Smooth muscle cell (in vitro differentiated cells): ENCODE measurements at regions not wholly inside any gene's neighbourhood (a gene's known extent, or its start where the extent isn't known, plus 50 kb on each side); places are given as distances from the start of the nearest gene placed in this dataset.

Source experiments
- DNase-seq: peaks from one replicate; lab custom pipeline; 2025; ENCODE audit not compliant: unreplicated experiment; lab: John Stamatoyannopoulos, UW
- H2AFZ ChIP-seq: fragments of 200-600 bp; sonication (generic); 2 replicates; pipeline ENCODE4 v1.6.0; 2016; ENCODE audit warnings: antibody characterized with exemption, low read depth, mild to moderate bottlenecking
- H3F3A ChIP-seq: fragments of 200-600 bp; sonication (generic); 2 replicates; pipeline ENCODE4 v1.6.0; 2017; ENCODE audit warnings: antibody characterized with exemption, low read depth
- H3K27ac ChIP-seq: fragments of 200-600 bp; sonication (generic); 2 replicates; pipeline ENCODE4 v1.5.1; 2016; ENCODE audit warnings: low read depth, mild to moderate bottlenecking
- H3K27me3 ChIP-seq: fragments of 200-600 bp; sonication (generic); 2 replicates; pipeline ENCODE4 v1.6.1; 2016; ENCODE audit warnings: low read depth, mild to moderate bottlenecking
- H3K36me3 ChIP-seq: fragments of 200-600 bp; sonication (generic); 2 replicates; pipeline ENCODE4 v1.5.1; 2016; ENCODE audit warnings: low read depth
- H3K4me1 ChIP-seq: fragments of 200-600 bp; sonication (generic); 2 replicates; pipeline ENCODE4 v1.5.1; 2016; ENCODE audit warnings: low read depth
- H3K4me2 ChIP-seq: fragments of 200-600 bp; sonication (generic); 2 replicates; pipeline ENCODE4 v1.6.0; 2016; ENCODE audit warnings: mild to moderate bottlenecking
- H3K4me3 ChIP-seq: fragments of 200-600 bp; sonication (generic); 2 replicates; pipeline ENCODE4 v1.5.1; 2016; ENCODE audit warnings: mild to moderate bottlenecking
- H3K79me2 ChIP-seq: fragments of 200-600 bp; sonication (generic); 2 replicates; pipeline ENCODE4 v1.6.0; 2016; ENCODE audit warnings: low read depth, mild to moderate bottlenecking
- H3K9ac ChIP-seq: fragments of 200-600 bp; sonication (generic); 2 replicates; pipeline ENCODE4 v1.6.0; 2016; ENCODE audit warnings: low read depth
- H3K9me3 ChIP-seq: fragments of 200-600 bp; sonication (generic); replicated peaks from 2 replicates; pipeline ENCODE4 v1.5.1; 2016; ENCODE audit warnings: low read depth
- H4K20me1 ChIP-seq: fragments of 200-600 bp; sonication (generic); 2 replicates; pipeline ENCODE4 v1.6.0; 2016; ENCODE audit warnings: low read depth
- WGBS: methylation state at CpG from one replicate; pipeline ENCODE4 v1.1.7; 2016; ENCODE audit warnings: low lambda C conversion rate; 5-methylcytosine and 5-hydroxymethylcytosine counted together
- TF ChIP-seq, protein P1 (sequence below): fragments of 200-600 bp; sonication (generic); IDR thresholded peaks from 2 replicates; pipeline ENCODE4 v1.5.1; 2017; ENCODE audit warnings: borderline replicate concordance, mild to moderate bottlenecking, antibody characterized with exemption; ENCODE audit not compliant: insufficient read depth, poor library complexity, severe bottlenecking

GRCh38 chr6:158259136-158259535 lies 53.1 kb upstream of the TULP4 start:
- H3F3A ChIP-seq = no peaks in the 10 kb centered on the region
- no peaks in the 10 kb centered on the region for H3K27me3 ChIP-seq
- no peak overlapping the region for H2AFZ ChIP-seq
- no peak overlapping the region for H3K9ac ChIP-seq
- peaks cover 87% of the 10 kb centered on the region for H4K20me1 ChIP-seq
- peaks cover 11% of the 10 kb centered on the region for H3K4me1 ChIP-seq
- H3K9me3 ChIP-seq = no peaks in the 10 kb centered on the region
- no peak for DNase-seq
- TF ChIP-seq, protein P1, sequence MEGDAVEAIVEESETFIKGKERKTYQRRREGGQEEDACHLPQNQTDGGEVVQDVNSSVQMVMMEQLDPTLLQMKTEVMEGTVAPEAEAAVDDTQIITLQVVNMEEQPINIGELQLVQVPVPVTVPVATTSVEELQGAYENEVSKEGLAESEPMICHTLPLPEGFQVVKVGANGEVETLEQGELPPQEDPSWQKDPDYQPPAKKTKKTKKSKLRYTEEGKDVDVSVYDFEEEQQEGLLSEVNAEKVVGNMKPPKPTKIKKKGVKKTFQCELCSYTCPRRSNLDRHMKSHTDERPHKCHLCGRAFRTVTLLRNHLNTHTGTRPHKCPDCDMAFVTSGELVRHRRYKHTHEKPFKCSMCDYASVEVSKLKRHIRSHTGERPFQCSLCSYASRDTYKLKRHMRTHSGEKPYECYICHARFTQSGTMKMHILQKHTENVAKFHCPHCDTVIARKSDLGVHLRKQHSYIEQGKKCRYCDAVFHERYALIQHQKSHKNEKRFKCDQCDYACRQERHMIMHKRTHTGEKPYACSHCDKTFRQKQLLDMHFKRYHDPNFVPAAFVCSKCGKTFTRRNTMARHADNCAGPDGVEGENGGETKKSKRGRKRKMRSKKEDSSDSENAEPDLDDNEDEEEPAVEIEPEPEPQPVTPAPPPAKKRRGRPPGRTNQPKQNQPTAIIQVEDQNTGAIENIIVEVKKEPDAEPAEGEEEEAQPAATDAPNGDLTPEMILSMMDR = no peak
- H3K4me2 ChIP-seq = no peak overlapping the region
- H3K4me3 ChIP-seq = no peak overlapping the region
- no peaks in the 10 kb centered on the region for H3K36me3 ChIP-seq
- 100% methylated on average over 4 of the region's 4 CpGs for WGBS
- no peak overlapping the region for H3K27ac ChIP-seq
- peaks cover 71% of the 10 kb centered on the region for H3K79me2 ChIP-seq

DNA sequence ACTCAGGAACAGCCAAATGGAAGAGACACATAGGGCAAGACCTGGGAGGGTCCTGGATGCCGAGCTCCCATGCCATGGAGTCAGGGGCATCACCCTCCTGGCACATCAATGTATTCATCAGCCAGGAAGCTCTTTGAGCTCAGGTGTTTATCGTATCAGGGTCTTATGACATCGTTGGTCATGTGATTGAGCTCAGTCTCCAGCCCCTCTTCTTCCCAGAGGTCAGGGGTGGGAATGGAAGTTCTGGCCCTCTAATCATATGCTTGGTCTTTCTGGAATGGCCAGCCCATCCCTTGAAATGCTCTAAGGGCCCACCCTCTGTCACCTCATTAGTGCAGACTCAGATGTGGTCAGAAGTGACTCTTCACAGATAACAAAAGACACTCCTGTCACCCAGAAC lies 52.4 kb upstream of the TULP4 start:
- Histone ChIP-seq H2AFZ (no peak overlapping the region), H3K4me3 (no peak overlapping the region)

GRCh38 chr6:158262082-158262481 lies 50.2 kb upstream of the TULP4 start:
- no peaks in the 10 kb centered on the region for H3K27me3 ChIP-seq
- H3K4me3 ChIP-seq = no peak overlapping the region
- H3K79me2 ChIP-seq = peaks cover 58% of the 10 kb centered on the region
- WGBS = 85% methylated on average over 7 of the region's 7 CpGs
- H3K4me2 ChIP-seq = no peak overlapping the region
- no peaks in the 10 kb centered on the region for H3K4me1 ChIP-seq
- no peak for DNase-seq
- H2AFZ ChIP-seq = no peak overlapping the region
- TF ChIP-seq, protein P1 = no peak
- peaks cover 59% of the 10 kb centered on the region for H4K20me1 ChIP-seq
- H3F3A ChIP-seq = no peaks in the 10 kb centered on the region
- no peak overlapping the region for H3K27ac ChIP-seq
- H3K9me3 ChIP-seq = no peaks in the 10 kb centered on the region
- H3K36me3 ChIP-seq = no peaks in the 10 kb centered on the region
- H3K9ac ChIP-seq = no peak overlapping the region

More for the DNA sequence above, 52.4 kb upstream of the TULP4 start:
- DNase-seq = no peak
- Histone ChIP-seq H3K27me3 (no peaks in the 10 kb centered on the region), H3K4me2 (no peak overlapping the region), H3K4me1 (peaks cover 11% of the 10 kb centered on the region), H3K36me3 (no peaks in the 10 kb centered on the region), H3K9me3 (no peaks in the 10 kb centered on the region), H3F3A (no peaks in the 10 kb centered on the region), H3K9ac (no peak overlapping the region), H3K79me2 (peaks cover 73% of the 10 kb centered on the region), H4K20me1 (peaks cover 82% of the 10 kb centered on the region), H3K27ac (no peak overlapping the region)
- 95% methylated on average over 3 of the region's 3 CpGs for WGBS
- TF ChIP-seq, protein P1 = no peak
